NCI-H146 (cell line): ENCODE measurements at regions not wholly inside any gene's neighbourhood (a gene's known extent, or its start where the extent isn't known, plus 50 kb on each side); places are given as distances from the start of the nearest gene placed in this dataset.
A peak's percentile ranks its signal among the peaks of the same experiment; 100 is the strongest.

Experiments used
- DNase-seq: peaks from one replicate; lab custom pipeline; 2025; lab: John Stamatoyannopoulos, UW

GRCh38 chr13:72534951-72535640, 192.3 kb downstream of the MZT1 start:
- DNase-seq = peak; percentile 39

- no peak for DNase-seq
Observed at GRCh38 chr13:72530471-72530870, 197.0 kb downstream of the MZT1 start.

GRCh38 chr13:72527333-72527732, 200.1 kb downstream of the MZT1 start:
- DNase-seq = peak; percentile 29

- peak; percentile 25 for DNase-seq
Observed at GRCh38 chr13:72523593-72523992, 203.8 kb downstream of the MZT1 start.

- DNase-seq = peak; percentile 44
Observed at GRCh38 chr13:72523049-72523448, 204.4 kb downstream of the MZT1 start.

- DNase-seq = no peak
Observed at GRCh38 chr13:72521940-72522661, 205.3 kb downstream of the MZT1 start.

- no peak for DNase-seq
Observed at GRCh38 chr13:72514146-72514545, 213.3 kb downstream of the MZT1 start.

- DNase-seq = no peak
Observed at GRCh38 chr13:72508392-72508791, 219.0 kb downstream of the MZT1 start.

GRCh38 chr13:72507416-72508199, 219.8 kb downstream of the MZT1 start:
- no peak for DNase-seq

- DNase-seq = no peak
Observed at GRCh38 chr13:72506706-72507105, 220.7 kb downstream of the MZT1 start.

GRCh38 chr13:72505376-72505775, 222.1 kb downstream of the MZT1 start:
- no peak for DNase-seq

GRCh38 chr13:72504131-72504841, 223.1 kb downstream of the MZT1 start:
- peak; percentile 24 for DNase-seq

- no peak for DNase-seq
Observed at GRCh38 chr13:72500851-72501250, 226.6 kb downstream of the MZT1 start.

- no peak for DNase-seq
Observed at GRCh38 chr13:72495681-72496080, 231.7 kb downstream of the MZT1 start.

- DNase-seq = no peak
Observed at GRCh38 chr13:72489751-72490150, 237.7 kb downstream of the MZT1 start.

- DNase-seq = no peak
Observed at GRCh38 chr13:72473321-72473720, 254.1 kb downstream of the MZT1 start.

- DNase-seq = no peak
Observed at GRCh38 chr13:72469906-72470305, 257.5 kb downstream of the MZT1 start.

- no peak for DNase-seq
Observed at GRCh38 chr13:72463561-72463960, 263.9 kb downstream of the MZT1 start.

- no peak for DNase-seq
Observed at GRCh38 chr13:72462726-72463125, 264.7 kb downstream of the MZT1 start.

GRCh38 chr13:72462166-72462565, 265.3 kb downstream of the MZT1 start:
- DNase-seq = no peak

GRCh38 chr13:72458701-72459100, 268.7 kb downstream of the MZT1 start:
- DNase-seq = no peak

GRCh38 chr13:72457151-72457550, 270.3 kb downstream of the MZT1 start:
- DNase-seq = no peak
